ENCODE measurements at regions not wholly inside any gene's neighbourhood (a gene's known extent, or its start where the extent isn't known, plus 50 kb on each side); places are given as distances from the start of the nearest gene placed in this dataset.

DNA sequence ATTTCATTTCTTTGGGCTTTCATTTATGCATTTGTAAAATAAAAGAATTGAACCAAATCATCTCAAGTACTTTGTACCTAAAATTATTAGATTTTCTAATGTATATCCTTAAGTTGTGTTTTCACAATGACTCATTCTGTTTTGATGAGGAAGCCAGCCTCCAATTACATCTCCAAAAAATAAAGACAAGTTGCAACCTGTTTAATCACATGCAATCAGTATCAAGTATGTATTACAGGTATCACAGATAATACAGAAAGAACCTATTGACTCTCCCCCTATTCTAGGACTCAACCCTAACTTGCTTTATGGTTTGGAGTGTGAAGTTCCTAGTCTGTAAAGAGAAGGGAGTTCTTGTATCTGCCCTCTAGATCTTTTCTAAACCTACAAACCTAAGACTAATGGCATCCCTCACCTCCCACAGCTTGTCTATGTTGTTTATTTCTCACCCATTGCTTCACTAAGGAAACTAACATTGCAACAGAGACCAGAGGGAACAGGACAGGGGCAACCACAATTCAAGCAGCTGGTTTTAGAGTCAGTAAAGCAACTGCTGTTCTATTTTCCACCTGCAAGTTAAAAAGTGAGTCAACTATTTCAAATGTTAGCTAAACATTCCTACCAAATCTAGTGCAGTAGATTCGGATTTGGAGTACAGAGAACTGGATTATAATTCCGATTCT, 141.1 kb upstream of the ETAA1 start (continued):
- TF ChIP-seq, protein P1, sequence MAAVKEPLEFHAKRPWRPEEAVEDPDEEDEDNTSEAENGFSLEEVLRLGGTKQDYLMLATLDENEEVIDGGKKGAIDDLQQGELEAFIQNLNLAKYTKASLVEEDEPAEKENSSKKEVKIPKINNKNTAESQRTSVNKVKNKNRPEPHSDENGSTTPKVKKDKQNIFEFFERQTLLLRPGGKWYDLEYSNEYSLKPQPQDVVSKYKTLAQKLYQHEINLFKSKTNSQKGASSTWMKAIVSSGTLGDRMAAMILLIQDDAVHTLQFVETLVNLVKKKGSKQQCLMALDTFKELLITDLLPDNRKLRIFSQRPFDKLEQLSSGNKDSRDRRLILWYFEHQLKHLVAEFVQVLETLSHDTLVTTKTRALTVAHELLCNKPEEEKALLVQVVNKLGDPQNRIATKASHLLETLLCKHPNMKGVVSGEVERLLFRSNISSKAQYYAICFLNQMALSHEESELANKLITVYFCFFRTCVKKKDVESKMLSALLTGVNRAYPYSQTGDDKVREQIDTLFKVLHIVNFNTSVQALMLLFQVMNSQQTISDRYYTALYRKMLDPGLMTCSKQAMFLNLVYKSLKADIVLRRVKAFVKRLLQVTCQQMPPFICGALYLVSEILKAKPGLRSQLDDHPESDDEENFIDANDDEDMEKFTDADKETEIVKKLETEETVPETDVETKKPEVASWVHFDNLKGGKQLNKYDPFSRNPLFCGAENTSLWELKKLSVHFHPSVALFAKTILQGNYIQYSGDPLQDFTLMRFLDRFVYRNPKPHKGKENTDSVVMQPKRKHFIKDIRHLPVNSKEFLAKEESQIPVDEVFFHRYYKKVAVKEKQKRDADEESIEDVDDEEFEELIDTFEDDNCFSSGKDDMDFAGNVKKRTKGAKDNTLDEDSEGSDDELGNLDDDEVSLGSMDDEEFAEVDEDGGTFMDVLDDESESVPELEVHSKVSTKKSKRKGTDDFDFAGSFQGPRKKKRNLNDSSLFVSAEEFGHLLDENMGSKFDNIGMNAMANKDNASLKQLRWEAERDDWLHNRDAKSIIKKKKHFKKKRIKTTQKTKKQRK (IDR thresholded peaks at IDR 0.05; ENCODE audit: low read depth, low read length), result no peak
- TF ChIP-seq, protein P2, sequence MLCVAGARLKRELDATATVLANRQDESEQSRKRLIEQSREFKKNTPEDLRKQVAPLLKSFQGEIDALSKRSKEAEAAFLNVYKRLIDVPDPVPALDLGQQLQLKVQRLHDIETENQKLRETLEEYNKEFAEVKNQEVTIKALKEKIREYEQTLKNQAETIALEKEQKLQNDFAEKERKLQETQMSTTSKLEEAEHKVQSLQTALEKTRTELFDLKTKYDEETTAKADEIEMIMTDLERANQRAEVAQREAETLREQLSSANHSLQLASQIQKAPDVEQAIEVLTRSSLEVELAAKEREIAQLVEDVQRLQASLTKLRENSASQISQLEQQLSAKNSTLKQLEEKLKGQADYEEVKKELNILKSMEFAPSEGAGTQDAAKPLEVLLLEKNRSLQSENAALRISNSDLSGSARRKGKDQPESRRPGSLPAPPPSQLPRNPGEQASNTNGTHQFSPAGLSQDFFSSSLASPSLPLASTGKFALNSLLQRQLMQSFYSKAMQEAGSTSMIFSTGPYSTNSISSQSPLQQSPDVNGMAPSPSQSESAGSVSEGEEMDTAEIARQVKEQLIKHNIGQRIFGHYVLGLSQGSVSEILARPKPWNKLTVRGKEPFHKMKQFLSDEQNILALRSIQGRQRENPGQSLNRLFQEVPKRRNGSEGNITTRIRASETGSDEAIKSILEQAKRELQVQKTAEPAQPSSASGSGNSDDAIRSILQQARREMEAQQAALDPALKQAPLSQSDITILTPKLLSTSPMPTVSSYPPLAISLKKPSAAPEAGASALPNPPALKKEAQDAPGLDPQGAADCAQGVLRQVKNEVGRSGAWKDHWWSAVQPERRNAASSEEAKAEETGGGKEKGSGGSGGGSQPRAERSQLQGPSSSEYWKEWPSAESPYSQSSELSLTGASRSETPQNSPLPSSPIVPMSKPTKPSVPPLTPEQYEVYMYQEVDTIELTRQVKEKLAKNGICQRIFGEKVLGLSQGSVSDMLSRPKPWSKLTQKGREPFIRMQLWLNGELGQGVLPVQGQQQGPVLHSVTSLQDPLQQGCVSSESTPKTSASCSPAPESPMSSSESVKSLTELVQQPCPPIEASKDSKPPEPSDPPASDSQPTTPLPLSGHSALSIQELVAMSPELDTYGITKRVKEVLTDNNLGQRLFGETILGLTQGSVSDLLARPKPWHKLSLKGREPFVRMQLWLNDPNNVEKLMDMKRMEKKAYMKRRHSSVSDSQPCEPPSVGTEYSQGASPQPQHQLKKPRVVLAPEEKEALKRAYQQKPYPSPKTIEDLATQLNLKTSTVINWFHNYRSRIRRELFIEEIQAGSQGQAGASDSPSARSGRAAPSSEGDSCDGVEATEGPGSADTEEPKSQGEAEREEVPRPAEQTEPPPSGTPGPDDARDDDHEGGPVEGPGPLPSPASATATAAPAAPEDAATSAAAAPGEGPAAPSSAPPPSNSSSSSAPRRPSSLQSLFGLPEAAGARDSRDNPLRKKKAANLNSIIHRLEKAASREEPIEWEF (IDR thresholded peaks at IDR 0.05; ENCODE audit: insufficient replicate concordance, low read depth, low read length), result no peak

DNA sequence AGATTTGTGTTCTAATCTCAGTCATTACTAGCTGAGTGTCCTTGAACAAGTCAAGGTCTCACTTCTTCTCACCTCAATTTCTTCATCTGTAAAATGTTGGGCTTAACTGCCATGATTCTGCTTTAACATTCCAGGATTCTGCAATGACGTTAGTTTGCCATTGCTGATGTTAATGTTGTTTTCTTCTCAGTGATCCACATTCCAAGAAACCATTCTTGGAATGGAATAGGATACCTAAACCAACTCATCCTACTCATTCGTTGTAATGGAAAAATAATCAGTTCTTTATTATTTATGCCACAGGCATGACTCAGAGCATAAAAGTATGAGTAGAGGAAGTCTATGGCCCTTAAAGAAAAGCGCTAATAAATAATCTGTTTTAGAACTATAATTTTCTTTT, 140.2 kb upstream of the ETAA1 start:
- H3K79me2 ChIP-seq (ENCODE audit: control insufficient read depth, insufficient read depth, low read length), result no peaks in the 10 kb centered on the region
- H3K27me3 ChIP-seq (replicated peaks in 1 of 2; ENCODE audit: control insufficient read depth in 2 of 2, insufficient read depth in 2 of 2, low read length in 1 of 2), result no peaks in the 10 kb centered on the region
- no peaks in the 10 kb centered on the region for H4K20me1 ChIP-seq (ENCODE audit: control insufficient read depth, insufficient read depth)
- intact Hi-C loops (cut with micrococcal nuclease; ENCODE audit: unreplicated experiment), result no loop called here
- H3K4me2 ChIP-seq (ENCODE audit: control insufficient read depth, insufficient read depth), result no peak overlapping the region
- H3K9ac ChIP-seq (ENCODE audit: control insufficient read depth, insufficient read depth, low read length), result no peak overlapping the region
- H3K4me1 ChIP-seq (ENCODE audit: control insufficient read depth, insufficient read depth, low read length), result no peaks in the 10 kb centered on the region
- no TSS peak for BruUV-seq (replicated peaks)
- in situ Hi-C loops (cut with MboI), result no loop called here
- no peak overlapping the region for H2AFZ ChIP-seq (ENCODE audit: control insufficient read depth, low read depth, low read length)
- no peak for ATAC-seq
- CTCF ChIA-PET, result no interaction called here
- POLR2A ChIA-PET, result no interaction called here
- no peaks in the 10 kb centered on the region for H3K36me3 ChIP-seq (ENCODE audit: control insufficient read depth in 2 of 2, insufficient read depth in 2 of 2, low read length in 1 of 2)
- DNase-seq (ENCODE audit: low read depth, low spot score), result no peak
- FAIRE-seq, result no peak
- no peak overlapping the region for H3K27ac ChIP-seq (ENCODE audit: control insufficient read depth, insufficient read depth)
- SMC1A ChIA-PET (ENCODE audit: uncharacterized antibody, unreplicated experiment), result no interaction called here
- H3K4me3 ChIP-seq, result no peak overlapping the region
- RAD21 ChIA-PET (ENCODE audit: unreplicated experiment), result no interaction called here
- WGBS (ENCODE audit: insufficient coverage, insufficient replicate concordance, low lambda C conversion rate, missing lambda C conversion rate), result 15% methylated on average over 3 of the region's 3 CpGs
- no peaks in the 10 kb centered on the region for H3K9me3 ChIP-seq (replicated peaks; ENCODE audit: control insufficient read depth, insufficient read depth, low read length)
- TF ChIP-seq, protein P3, sequence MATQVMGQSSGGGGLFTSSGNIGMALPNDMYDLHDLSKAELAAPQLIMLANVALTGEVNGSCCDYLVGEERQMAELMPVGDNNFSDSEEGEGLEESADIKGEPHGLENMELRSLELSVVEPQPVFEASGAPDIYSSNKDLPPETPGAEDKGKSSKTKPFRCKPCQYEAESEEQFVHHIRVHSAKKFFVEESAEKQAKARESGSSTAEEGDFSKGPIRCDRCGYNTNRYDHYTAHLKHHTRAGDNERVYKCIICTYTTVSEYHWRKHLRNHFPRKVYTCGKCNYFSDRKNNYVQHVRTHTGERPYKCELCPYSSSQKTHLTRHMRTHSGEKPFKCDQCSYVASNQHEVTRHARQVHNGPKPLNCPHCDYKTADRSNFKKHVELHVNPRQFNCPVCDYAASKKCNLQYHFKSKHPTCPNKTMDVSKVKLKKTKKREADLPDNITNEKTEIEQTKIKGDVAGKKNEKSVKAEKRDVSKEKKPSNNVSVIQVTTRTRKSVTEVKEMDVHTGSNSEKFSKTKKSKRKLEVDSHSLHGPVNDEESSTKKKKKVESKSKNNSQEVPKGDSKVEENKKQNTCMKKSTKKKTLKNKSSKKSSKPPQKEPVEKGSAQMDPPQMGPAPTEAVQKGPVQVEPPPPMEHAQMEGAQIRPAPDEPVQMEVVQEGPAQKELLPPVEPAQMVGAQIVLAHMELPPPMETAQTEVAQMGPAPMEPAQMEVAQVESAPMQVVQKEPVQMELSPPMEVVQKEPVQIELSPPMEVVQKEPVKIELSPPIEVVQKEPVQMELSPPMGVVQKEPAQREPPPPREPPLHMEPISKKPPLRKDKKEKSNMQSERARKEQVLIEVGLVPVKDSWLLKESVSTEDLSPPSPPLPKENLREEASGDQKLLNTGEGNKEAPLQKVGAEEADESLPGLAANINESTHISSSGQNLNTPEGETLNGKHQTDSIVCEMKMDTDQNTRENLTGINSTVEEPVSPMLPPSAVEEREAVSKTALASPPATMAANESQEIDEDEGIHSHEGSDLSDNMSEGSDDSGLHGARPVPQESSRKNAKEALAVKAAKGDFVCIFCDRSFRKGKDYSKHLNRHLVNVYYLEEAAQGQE (IDR thresholded peaks at IDR 0.05; ENCODE audit: low read depth, low read length), result no peak
- no peak for TF ChIP-seq SUPT20H (IDR thresholded peaks at IDR 0.05; ENCODE audit: borderline replicate concordance, control insufficient read depth, low read depth, low read length)
- no peak for TF ChIP-seq RBBP5 (conservative IDR thresholded peaks at IDR 0.05)
- TF ChIP-seq, protein P4, sequence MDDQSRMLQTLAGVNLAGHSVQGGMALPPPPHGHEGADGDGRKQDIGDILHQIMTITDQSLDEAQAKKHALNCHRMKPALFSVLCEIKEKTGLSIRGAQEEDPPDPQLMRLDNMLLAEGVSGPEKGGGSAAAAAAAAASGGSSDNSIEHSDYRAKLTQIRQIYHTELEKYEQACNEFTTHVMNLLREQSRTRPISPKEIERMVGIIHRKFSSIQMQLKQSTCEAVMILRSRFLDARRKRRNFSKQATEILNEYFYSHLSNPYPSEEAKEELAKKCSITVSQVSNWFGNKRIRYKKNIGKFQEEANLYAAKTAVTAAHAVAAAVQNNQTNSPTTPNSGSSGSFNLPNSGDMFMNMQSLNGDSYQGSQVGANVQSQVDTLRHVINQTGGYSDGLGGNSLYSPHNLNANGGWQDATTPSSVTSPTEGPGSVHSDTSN (IDR thresholded peaks at IDR 0.05; ENCODE audit: insufficient replicate concordance, low read depth, low read length), result no peak
- TF ChIP-seq HDGF (IDR thresholded peaks at IDR 0.05), result no peak
- no peak for TF ChIP-seq IRF4 (IDR thresholded peaks at IDR 0.05; ENCODE audit: low read depth, low read length)
- TF ChIP-seq PAX8 (IDR thresholded peaks at IDR 0.05), result no peak

Measured in GM12878 (cell line).